ENCODE measurements at regions not wholly inside any gene's neighbourhood (a gene's known extent, or its start where the extent isn't known, plus 50 kb on each side); places are given as distances from the start of the nearest gene placed in this dataset.

DNA sequence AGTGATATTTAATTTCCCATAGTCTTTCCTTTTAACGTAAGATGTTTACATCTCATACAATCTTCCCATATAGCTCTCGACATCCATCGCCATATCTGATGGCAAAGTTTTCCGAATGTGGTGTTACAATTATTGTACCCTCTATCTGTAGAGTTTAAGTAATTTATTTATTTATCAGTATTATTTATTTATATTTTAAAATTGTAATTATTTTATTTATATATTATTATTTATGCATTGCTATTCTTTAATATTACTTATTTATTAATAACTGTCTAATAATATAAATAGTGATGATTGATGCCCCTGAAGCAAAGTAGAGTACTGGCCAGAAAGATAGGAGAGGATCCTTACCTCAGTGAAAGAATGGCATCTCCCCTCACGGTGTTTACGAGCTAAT lies 812.9 kb downstream of the VGLL3 start:
- H3K27ac Mint-ChIP-seq = no peak overlapping the region
- H4K20me1 ChIP-seq (ENCODE audit: low read depth) = no peaks in the 10 kb centered on the region
- no peaks in the 10 kb centered on the region for H3K36me3 ChIP-seq
- H3K27me3 ChIP-seq = no peaks in the 10 kb centered on the region
- no peaks in the 10 kb centered on the region for H3K9me3 ChIP-seq (ENCODE audit: low read depth)
- no peak overlapping the region for H3K4me3 ChIP-seq
- H3K9me3 Mint-ChIP-seq = no peaks in the 10 kb centered on the region
- H3K79me2 ChIP-seq (ENCODE audit: low read depth) = no peaks in the 10 kb centered on the region
- peaks cover 13% of the 10 kb centered on the region for H3F3A ChIP-seq (ENCODE audit: low read depth)
- DNase-seq (ENCODE audit: low spot score) = no peak
- H3K4me3 Mint-ChIP-seq = no peak overlapping the region
- H3K27ac ChIP-seq = no peak overlapping the region
- H3K9ac ChIP-seq = no peak overlapping the region
- H3K4me1 ChIP-seq = peaks cover 30% of the 10 kb centered on the region
- no peak overlapping the region for H2AFZ ChIP-seq (replicated peaks)
- peaks cover 32% of the 10 kb centered on the region for H3K4me1 Mint-ChIP-seq
- peaks cover 4% of the 10 kb centered on the region for H3K27me3 Mint-ChIP-seq (ENCODE audit: insufficient read depth, low read depth)
- no peak overlapping the region for H3K4me2 ChIP-seq
- H3K36me3 Mint-ChIP-seq = no peaks in the 10 kb centered on the region
- no peak for TF ChIP-seq EZH2 (IDR thresholded peaks at IDR 0.05)
- TF ChIP-seq EZH2phosphoT487 (IDR thresholded peaks at IDR 0.05) = no peak
- TF ChIP-seq, protein P1, sequence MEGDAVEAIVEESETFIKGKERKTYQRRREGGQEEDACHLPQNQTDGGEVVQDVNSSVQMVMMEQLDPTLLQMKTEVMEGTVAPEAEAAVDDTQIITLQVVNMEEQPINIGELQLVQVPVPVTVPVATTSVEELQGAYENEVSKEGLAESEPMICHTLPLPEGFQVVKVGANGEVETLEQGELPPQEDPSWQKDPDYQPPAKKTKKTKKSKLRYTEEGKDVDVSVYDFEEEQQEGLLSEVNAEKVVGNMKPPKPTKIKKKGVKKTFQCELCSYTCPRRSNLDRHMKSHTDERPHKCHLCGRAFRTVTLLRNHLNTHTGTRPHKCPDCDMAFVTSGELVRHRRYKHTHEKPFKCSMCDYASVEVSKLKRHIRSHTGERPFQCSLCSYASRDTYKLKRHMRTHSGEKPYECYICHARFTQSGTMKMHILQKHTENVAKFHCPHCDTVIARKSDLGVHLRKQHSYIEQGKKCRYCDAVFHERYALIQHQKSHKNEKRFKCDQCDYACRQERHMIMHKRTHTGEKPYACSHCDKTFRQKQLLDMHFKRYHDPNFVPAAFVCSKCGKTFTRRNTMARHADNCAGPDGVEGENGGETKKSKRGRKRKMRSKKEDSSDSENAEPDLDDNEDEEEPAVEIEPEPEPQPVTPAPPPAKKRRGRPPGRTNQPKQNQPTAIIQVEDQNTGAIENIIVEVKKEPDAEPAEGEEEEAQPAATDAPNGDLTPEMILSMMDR (IDR thresholded peaks at IDR 0.05) = no peak

DNA sequence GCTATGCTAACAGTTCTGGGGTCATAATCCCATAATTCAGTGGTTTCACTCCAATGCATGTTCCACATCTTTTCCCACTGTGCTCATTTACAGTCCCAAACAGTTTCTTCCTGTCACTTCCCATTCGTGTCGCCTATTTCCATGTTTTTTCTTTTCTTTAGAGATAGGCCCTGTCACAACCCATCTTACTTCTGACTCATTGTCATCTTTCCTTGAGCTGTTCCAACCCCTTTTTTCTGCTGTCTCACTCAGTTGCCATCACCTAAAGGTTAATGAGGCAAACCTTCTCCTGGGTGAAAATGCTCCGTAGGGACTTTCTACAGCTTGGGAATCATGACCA lies 814.5 kb downstream of the VGLL3 start:
- Mint-ChIP-seq H3K27me3 (ENCODE audit: insufficient read depth, low read depth) (peaks cover 4% of the 10 kb centered on the region), H3K27ac (no peak overlapping the region), H3K4me3 (no peak overlapping the region), H3K9me3 (no peaks in the 10 kb centered on the region), H3K4me1 (peaks cover 32% of the 10 kb centered on the region), H3K36me3 (no peaks in the 10 kb centered on the region)
- H3K4me1 ChIP-seq = peaks cover 30% of the 10 kb centered on the region
- H2AFZ ChIP-seq (replicated peaks) = peak overlapping the region; percentile 97
- no peaks in the 10 kb centered on the region for H3K36me3 ChIP-seq
- no peak overlapping the region for H3K4me2 ChIP-seq
- H4K20me1 ChIP-seq (ENCODE audit: low read depth) = no peaks in the 10 kb centered on the region
- H3K9me3 ChIP-seq (ENCODE audit: low read depth) = no peaks in the 10 kb centered on the region
- H3K9ac ChIP-seq = no peak overlapping the region
- no peak for DNase-seq (ENCODE audit: low spot score)
- no peak overlapping the region for H3K4me3 ChIP-seq
- no peak overlapping the region for H3K27ac ChIP-seq
- H3F3A ChIP-seq (ENCODE audit: low read depth) = peaks cover 13% of the 10 kb centered on the region
- no peaks in the 10 kb centered on the region for H3K27me3 ChIP-seq
- TF ChIP-seq, protein P1 (IDR thresholded peaks at IDR 0.05) = no peak
- no peak for TF ChIP-seq EZH2phosphoT487 (IDR thresholded peaks at IDR 0.05)
- no peak for TF ChIP-seq EZH2 (IDR thresholded peaks at IDR 0.05)
- H3K79me2 ChIP-seq (ENCODE audit: low read depth) = no peaks in the 10 kb centered on the region

DNA sequence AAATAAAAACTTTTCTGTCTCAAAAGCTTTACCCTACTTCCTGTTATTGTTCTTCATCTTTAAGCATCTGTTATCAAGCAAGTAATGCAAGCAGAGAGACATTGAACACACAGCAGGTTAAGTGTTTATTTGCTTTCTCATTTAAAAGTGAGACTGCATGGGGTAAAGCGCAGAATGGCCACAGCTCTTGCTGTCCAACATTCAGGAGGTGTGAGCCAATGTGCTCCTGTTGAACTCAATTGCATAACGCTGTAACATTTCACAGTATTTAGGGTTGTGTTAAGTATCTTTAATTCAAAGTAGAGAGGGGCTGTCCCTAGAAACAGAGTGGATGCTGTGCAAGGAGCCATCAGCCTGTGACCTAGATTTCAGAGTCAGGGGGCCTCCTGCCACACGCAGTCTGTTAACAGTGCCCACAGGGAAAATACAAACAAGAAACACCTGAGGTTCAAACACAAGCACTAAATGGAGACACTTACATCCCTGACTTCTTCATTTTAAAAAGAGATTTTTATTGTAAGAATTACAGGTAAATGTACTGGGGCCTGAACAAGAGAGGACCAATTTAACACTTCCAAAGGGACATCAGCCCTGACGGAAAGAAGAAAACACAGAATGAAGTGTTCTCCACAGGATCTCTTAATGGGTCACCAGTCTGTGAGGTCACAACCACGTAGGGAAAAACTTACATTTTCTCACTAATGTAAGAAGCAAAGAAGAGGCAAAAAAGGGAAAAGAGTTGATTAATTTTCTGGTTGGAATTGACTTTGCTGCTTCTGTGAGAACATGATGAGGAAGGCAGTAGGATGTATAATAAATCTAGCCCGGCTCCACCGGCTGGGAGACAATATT lies 815.1 kb downstream of the VGLL3 start:
- Histone ChIP-seq H3K4me2 (peak overlapping the region; percentile 11), H3K4me3 (no peak overlapping the region), H3K9me3 (ENCODE audit: low read depth) (no peaks in the 10 kb centered on the region), H3K9ac (no peak overlapping the region), H4K20me1 (ENCODE audit: low read depth) (no peaks in the 10 kb centered on the region), H3K27ac (no peak overlapping the region), H3K27me3 (no peaks in the 10 kb centered on the region), H3K36me3 (no peaks in the 10 kb centered on the region), H3F3A (ENCODE audit: low read depth) (peaks cover 13% of the 10 kb centered on the region), H3K79me2 (ENCODE audit: low read depth) (no peaks in the 10 kb centered on the region), H3K4me1 (peaks cover 30% of the 10 kb centered on the region), H2AFZ (replicated peaks) (peak overlapping the region; percentile 97)
- Mint-ChIP-seq H3K27me3 (ENCODE audit: insufficient read depth, low read depth) (peaks cover 3% of the 10 kb centered on the region), H3K4me3 (no peak overlapping the region), H3K9me3 (no peaks in the 10 kb centered on the region), H3K36me3 (no peaks in the 10 kb centered on the region), H3K4me1 (peaks cover 32% of the 10 kb centered on the region), H3K27ac (peak overlapping the region; percentile 93)
- peak; percentile 18 for DNase-seq (ENCODE audit: low spot score)
- no peak for TF ChIP-seq EZH2phosphoT487 (IDR thresholded peaks at IDR 0.05)
- TF ChIP-seq, protein P1 (IDR thresholded peaks at IDR 0.05) = no peak
- no peak for TF ChIP-seq EZH2 (IDR thresholded peaks at IDR 0.05)
